ENCODE measurements at regions not wholly inside any gene's neighbourhood (a gene's known extent, or its start where the extent isn't known, plus 50 kb on each side); places are given as distances from the start of the nearest gene placed in this dataset.

GRCh38 chr2:104481341-104481740, 372.6 kb upstream of the POU3F3 start:
- Histone ChIP-seq H2BK120ac (ENCODE audit: low read depth, low read length, poor library complexity, severe bottlenecking) (no peak overlapping the region), H4K91ac (ENCODE audit: insufficient read length, low read depth, low read length) (no peak overlapping the region), H3K79me2 (ENCODE audit: insufficient read depth, low read length) (no peaks in the 10 kb centered on the region), H3K9me3 (ENCODE audit: control insufficient read depth, low read depth, low read length) (no peaks in the 10 kb centered on the region), H3K4me2 (ENCODE audit: insufficient read depth, insufficient read length, low read length) (no peak overlapping the region), H3K4me1 (ENCODE audit: insufficient read depth, low read length) (no peaks in the 10 kb centered on the region), H3K79me1 (ENCODE audit: insufficient read depth, low read depth, low read length, poor library complexity, severe bottlenecking) (no peaks in the 10 kb centered on the region), H3K23me2 (ENCODE audit: insufficient read length, low read depth, low read length, poor library complexity, severe bottlenecking) (no peaks in the 10 kb centered on the region), H4K5ac (ENCODE audit: insufficient read length, low read depth, low read length) (no peak overlapping the region), H3K18ac (ENCODE audit: insufficient read length, low read depth, low read length) (no peak overlapping the region), H2BK20ac (ENCODE audit: low read depth, low read length, poor library complexity, severe bottlenecking) (no peak overlapping the region), H3K14ac (ENCODE audit: insufficient read depth, low read length) (no peak overlapping the region; the same call in 1 of the 2 replicates), H2BK15ac (ENCODE audit: low read depth, low read length) (no peak overlapping the region), H4K8ac (replicated peaks; ENCODE audit: insufficient read length, low read depth, low read length) (no peak overlapping the region), H2AK5ac (ENCODE audit: insufficient read length, low read length) (no peak overlapping the region), H3K4ac (ENCODE audit: low read depth, low read length) (no peak overlapping the region), H2BK12ac (ENCODE audit: insufficient read length, low read depth, low read length) (no peak overlapping the region), H3T11ph (ENCODE audit: low read length) (no peak overlapping the region), H3K23ac (ENCODE audit: insufficient read length, low read depth, low read length) (no peak overlapping the region), H4K20me1 (ENCODE audit: control insufficient read depth, insufficient read depth, insufficient read length) (no peaks in the 10 kb centered on the region), H3K27me3 (ENCODE audit: insufficient read depth, low read length) (no peaks in the 10 kb centered on the region), H3K56ac (ENCODE audit: insufficient read length, low read depth, low read length) (no peak overlapping the region), H3K9ac (ENCODE audit: extremely low read depth, insufficient read length, low read length) (no peak overlapping the region), H2BK5ac (ENCODE audit: insufficient read length, low read length) (no peak overlapping the region), H3K27ac (ENCODE audit: insufficient read length, low read depth, low read length) (no peak overlapping the region), H2AFZ (ENCODE audit: low read length) (no peak overlapping the region)
- Mint-ChIP-seq H3K27ac (no peak overlapping the region; a peak in 1 of 7 replicates), H3K4me1 (peaks cover 0 to 2% of the 10 kb centered on the region in 2 experiments; a peak in 1 of 4 replicates), H3K4me3 (no peak overlapping the region), H3K9me3 (no peaks in the 10 kb centered on the region), H3K36me3 (ENCODE audit: insufficient read depth in 1 of 3, low read depth in 3 of 3) (no peaks in the 10 kb centered on the region; a peak in 1 of 7 replicates), H3K27me3 (ENCODE audit: low read depth) (peaks cover 4% of the 10 kb centered on the region)
- no peak for DNase-seq
- no peak for TF ChIP-seq CTCF (conservative IDR thresholded peaks at IDR 0.05)
- WGBS (ENCODE audit: extremely low coverage, insufficient read length, low lambda C conversion rate), result no CpG with 5 or more reads among the region's 6 CpGs

All from H9 (cell line).